ENCODE measurements at regions not wholly inside any gene's neighbourhood (a gene's known extent, or its start where the extent isn't known, plus 50 kb on each side); places are given as distances from the start of the nearest gene placed in this dataset.

- TF ChIP-seq CTCF (conservative IDR thresholded peaks at IDR 0.05; ENCODE audit: low read length), result no peak
- no peak for TF ChIP-seq EZH2phosphoT487 (IDR thresholded peaks at IDR 0.05; ENCODE audit: borderline replicate concordance)
Measured at GRCh38 chr16:76947749-76948148, 243.2 kb upstream of the MON1B start.
